Liver (tissue), 8 donors: ENCODE measurements at regions not wholly inside any gene's neighbourhood (a gene's known extent, or its start where the extent isn't known, plus 50 kb on each side); places are given as distances from the start of the nearest gene placed in this dataset.

Experiments used
- DNase-seq: peaks from one replicate; pipeline ENCODE4 v3.0.0-alpha.2; 2017; ENCODE audit warnings: low spot score
- H3K27ac ChIP-seq, 2 donors: one replicate each; pipeline ENCODE4 v1.7.0; 2013; ENCODE audit warnings: inconsistent platforms in 2 of 2, low read length in 2 of 2, control low read depth in 1 of 2, low read depth in 1 of 2, mild to moderate bottlenecking in 1 of 2
- H3K27me3 ChIP-seq, 4 donors: one replicate each; pipeline versions ENCODE4 v1.6.1 to v1.7.0; 2013; ENCODE audit warnings: low read length in 3 of 4, inconsistent platforms in 1 of 4, mild to moderate bottlenecking in 1 of 4, moderate library complexity in 1 of 4; ENCODE audit not compliant: control insufficient read depth in 4 of 4, insufficient read depth in 4 of 4
- H3K36me3 ChIP-seq, 4 donors: one replicate each; pipeline versions ENCODE4 v1.6.1 to v1.7.0; 2013; ENCODE audit warnings: low read length in 3 of 4, mild to moderate bottlenecking in 3 of 4, low read depth in 1 of 4, moderate library complexity in 1 of 4; ENCODE audit not compliant: control insufficient read depth in 4 of 4, insufficient read depth in 3 of 4
- H3K4me1 ChIP-seq, 4 donors: one replicate each; pipeline versions ENCODE4 v1.6.1 to v1.7.0; 2013; ENCODE audit warnings: low read length in 3 of 4, mild to moderate bottlenecking in 3 of 4, moderate library complexity in 1 of 4; ENCODE audit not compliant: control insufficient read depth in 4 of 4, insufficient read depth in 4 of 4
- H3K4me3 ChIP-seq, 3 donors: one replicate each; pipeline versions ENCODE4 v1.6.1 to v1.7.0; 2013; ENCODE audit warnings: low read length in 3 of 3, control low read depth in 1 of 3, low read depth in 1 of 3, mild to moderate bottlenecking in 1 of 3
- H3K9ac ChIP-seq, 2 donors: one replicate each; pipeline ENCODE4 v1.7.0; 2013; ENCODE audit warnings: low read length in 2 of 2, mild to moderate bottlenecking in 2 of 2, moderate library complexity in 2 of 2, control low read depth in 1 of 2, low read depth in 1 of 2
- H3K9me3 ChIP-seq, 4 donors: one replicate each; pipeline versions ENCODE4 v1.6.1 to v1.7.0; 2013; ENCODE audit warnings: low read length in 3 of 4; ENCODE audit not compliant: control insufficient read depth in 4 of 4
- EGR1 ChIP-seq, 2 donors: IDR thresholded peaks; 2 replicates each; pipeline ENCODE4 v1.6.1; 2016 to 2018; ENCODE audit warnings: antibody characterized with exemption in 2 of 2, low read depth in 2 of 2
- FOXA1 ChIP-seq: IDR thresholded peaks from 2 replicates; pipeline ENCODE4 v1.6.1; 2016; ENCODE audit warnings: antibody characterized with exemption
- FOXA2 ChIP-seq: IDR thresholded peaks from 2 replicates; pipeline ENCODE4 v1.6.1; 2016; ENCODE audit warnings: antibody characterized with exemption
- GABPA ChIP-seq, 2 donors: IDR thresholded peaks in 1 of 2; conservative IDR thresholded peaks in 1 of 2; 2 replicates each; pipeline ENCODE4 v1.6.1; 2016; ENCODE audit warnings: antibody characterized with exemption in 2 of 2, mild to moderate bottlenecking in 1 of 2, moderate library complexity in 1 of 2
- HNF4A ChIP-seq, 2 donors: conservative IDR thresholded peaks; 2 replicates each; pipeline ENCODE4 v1.6.1; 2016; ENCODE audit warnings: antibody characterized with exemption in 2 of 2, mild to moderate bottlenecking in 2 of 2
- JUND ChIP-seq, 2 donors: IDR thresholded peaks; 2 replicates each; pipeline ENCODE4 v1.6.1; 2016; ENCODE audit warnings: antibody characterized with exemption in 2 of 2
- RAD21 ChIP-seq, 2 donors: IDR thresholded peaks; 2 replicates each; pipeline ENCODE4 v1.6.1; 2016; ENCODE audit warnings: antibody characterized with exemption in 2 of 2, mild to moderate bottlenecking in 2 of 2
- REST ChIP-seq: IDR thresholded peaks from 2 replicates; pipeline ENCODE4 v1.6.1; 2016; ENCODE audit warnings: antibody characterized with exemption, mild to moderate bottlenecking
- RXRA ChIP-seq, 2 donors: IDR thresholded peaks; 2 replicates each; pipeline ENCODE4 v1.6.1; 2017 to 2018; ENCODE audit warnings: antibody characterized with exemption in 2 of 2, mild to moderate bottlenecking in 1 of 2
- SP1 ChIP-seq: IDR thresholded peaks from 2 replicates; pipeline ENCODE4 v1.6.1; 2018; ENCODE audit warnings: antibody characterized with exemption, mild to moderate bottlenecking
- TAF1 ChIP-seq: conservative IDR thresholded peaks from 2 replicates; pipeline ENCODE4 v1.6.1; 2016; ENCODE audit warnings: antibody characterized with exemption, mild to moderate bottlenecking
- YY1 ChIP-seq: IDR thresholded peaks from 2 replicates; pipeline ENCODE4 v1.6.1; 2016; ENCODE audit warnings: antibody characterized with exemption, mild to moderate bottlenecking
- ZBTB33 ChIP-seq: IDR thresholded peaks from 2 replicates; pipeline ENCODE4 v1.6.1; 2016; ENCODE audit warnings: antibody characterized with exemption
- WGBS: extraction: QIAGEN DNeasy Blood & Tissue Kit; methylation state at CpG from one replicate; pipeline ENCODE4 v1.1.7; 2013; 5-methylcytosine and 5-hydroxymethylcytosine counted together
- TF ChIP-seq, protein P1 (sequence below): fragments of 150-350 bp; IDR thresholded peaks from 2 replicates; pipeline ENCODE4 v1.5.1; 2017; ENCODE audit warnings: improper control_type of control experiment, low read depth, low read length; ENCODE audit not compliant: missing input control
- donor health status: healthy.
- donor health status: healthy.
- donor health status: healthy.
- donor health status: healthy.
- donor health status: healthy.

GRCh38 chr9:80875947-80876346 lies 813.4 kb downstream of the TLE1 start:
- Histone ChIP-seq H3K36me3 (no peaks in the 10 kb centered on the region), H3K4me3 (no peak overlapping the region), H3K9me3 (no peaks in the 10 kb centered on the region), H3K27ac (no peak overlapping the region), H3K4me1 (no peaks in the 10 kb centered on the region), H3K9ac (no peak overlapping the region), H3K27me3 (no peaks in the 10 kb centered on the region)
- TF ChIP-seq HNF4A (conservative IDR thresholded peaks at IDR 0.05) (no peak), TAF1 (no peak), YY1 (no peak), REST (no peak), FOXA1 (no peak), ZBTB33 (no peak), FOXA2 (no peak), RAD21 (IDR thresholded peaks at IDR 0.05) (no peak), GABPA (IDR thresholded peaks at IDR 0.05 in 1 of 2, conservative IDR thresholded peaks at IDR 0.05 in 1 of 2) (no peak), JUND (IDR thresholded peaks at IDR 0.05) (no peak), SP1 (no peak), EGR1 (IDR thresholded peaks at IDR 0.05; ENCODE audit: low read depth in 2 of 2) (no peak)
- TF ChIP-seq, protein P1, sequence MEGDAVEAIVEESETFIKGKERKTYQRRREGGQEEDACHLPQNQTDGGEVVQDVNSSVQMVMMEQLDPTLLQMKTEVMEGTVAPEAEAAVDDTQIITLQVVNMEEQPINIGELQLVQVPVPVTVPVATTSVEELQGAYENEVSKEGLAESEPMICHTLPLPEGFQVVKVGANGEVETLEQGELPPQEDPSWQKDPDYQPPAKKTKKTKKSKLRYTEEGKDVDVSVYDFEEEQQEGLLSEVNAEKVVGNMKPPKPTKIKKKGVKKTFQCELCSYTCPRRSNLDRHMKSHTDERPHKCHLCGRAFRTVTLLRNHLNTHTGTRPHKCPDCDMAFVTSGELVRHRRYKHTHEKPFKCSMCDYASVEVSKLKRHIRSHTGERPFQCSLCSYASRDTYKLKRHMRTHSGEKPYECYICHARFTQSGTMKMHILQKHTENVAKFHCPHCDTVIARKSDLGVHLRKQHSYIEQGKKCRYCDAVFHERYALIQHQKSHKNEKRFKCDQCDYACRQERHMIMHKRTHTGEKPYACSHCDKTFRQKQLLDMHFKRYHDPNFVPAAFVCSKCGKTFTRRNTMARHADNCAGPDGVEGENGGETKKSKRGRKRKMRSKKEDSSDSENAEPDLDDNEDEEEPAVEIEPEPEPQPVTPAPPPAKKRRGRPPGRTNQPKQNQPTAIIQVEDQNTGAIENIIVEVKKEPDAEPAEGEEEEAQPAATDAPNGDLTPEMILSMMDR = no peak
- no peak for DNase-seq
- 69% methylated on average over 4 of the region's 4 CpGs for WGBS

GRCh38 chr9:80874276-80874675 lies 815.1 kb downstream of the TLE1 start:
- Histone ChIP-seq H3K4me1 (no peaks in the 10 kb centered on the region), H3K27ac (no peak overlapping the region), H3K4me3 (no peak overlapping the region), H3K27me3 (no peaks in the 10 kb centered on the region), H3K9ac (no peak overlapping the region), H3K36me3 (no peaks in the 10 kb centered on the region), H3K9me3 (no peaks in the 10 kb centered on the region)
- WGBS = 55% methylated on average over 1 of the region's 1 CpG
- DNase-seq = no peak
- TF ChIP-seq RXRA (IDR thresholded peaks at IDR 0.05) (no peak), TAF1 (no peak), ZBTB33 (no peak), EGR1 (IDR thresholded peaks at IDR 0.05; ENCODE audit: low read depth in 2 of 2) (no peak)
